OCI-LY7 (cell line): ENCODE measurements at regions not wholly inside any gene's neighbourhood (a gene's known extent, or its start where the extent isn't known, plus 50 kb on each side); places are given as distances from the start of the nearest gene placed in this dataset.

Experiments used
- BruUV-seq: library from RNA; stranded (reverse); fragments of 400-500 nt; replicated peaks from 2 replicates; lab custom pipeline; 2021; lab: Mats Ljungman, UMichigan
- CTCF ChIA-PET: fragments of 300-600 bp; sonication (Branson Sonifier 250); formaldehyde crosslinking; loops from one replicate; lab custom pipeline; 2022; ENCODE audit warnings: antibody characterized with exemption; ENCODE audit not compliant: unreplicated experiment; lab: Charles Lee
- POLR2A ChIA-PET: fragments of 300-600 bp; sonication (Branson Sonifier 250); formaldehyde crosslinking; loops from one replicate; lab custom pipeline; 2022; ENCODE audit warnings: antibody characterized with exemption; lab: Charles Lee
- DNase-seq: peaks from one replicate; pipeline ENCODE4 v3.0.0-alpha.2; 2015; ENCODE audit warnings: low spot score
- H2AFZ ChIP-seq: fragments of 200-600 bp; sonication (generic), shearing (Covaris generic); 2 replicates; pipeline ENCODE4 v1.6.1; 2014; ENCODE audit warnings: mild to moderate bottlenecking, antibody characterized with exemption, low read length, moderate library complexity
- H3K27ac ChIP-seq: fragments of 200-600 bp; sonication (generic); 2 replicates; pipeline ENCODE4 v1.5.1; 2014; ENCODE audit warnings: mixed run types, low read depth, mild to moderate bottlenecking, moderate library complexity, low read length, inconsistent platforms; ENCODE audit not compliant: poor library complexity, severe bottlenecking
- H3K36me3 ChIP-seq: fragments of 200-600 bp; sonication (generic); 2 replicates; pipeline ENCODE4 v1.6.1; 2014; ENCODE audit warnings: mild to moderate bottlenecking, antibody characterized with exemption, low read length, moderate library complexity, mixed read lengths; ENCODE audit not compliant: insufficient read depth
- H3K4me1 ChIP-seq: fragments of 200-600 bp; sonication (generic); 2 replicates; pipeline ENCODE4 v1.5.1; 2014; ENCODE audit warnings: mild to moderate bottlenecking, low read length; ENCODE audit not compliant: insufficient read depth, poor library complexity, severe bottlenecking
- H3K4me2 ChIP-seq: fragments of 200-600 bp; sonication (generic); 2 replicates; pipeline ENCODE4 v1.6.1; 2014; ENCODE audit warnings: mild to moderate bottlenecking, low read length
- H3K4me3 ChIP-seq: fragments of 200-600 bp; sonication (generic); 2 replicates; pipeline ENCODE4 v1.5.1; 2014; ENCODE audit warnings: mild to moderate bottlenecking, low read depth, low read length; ENCODE audit not compliant: poor library complexity, severe bottlenecking
- H3K79me2 ChIP-seq: fragments of 200-600 bp; sonication (generic); 2 replicates; pipeline ENCODE4 v1.6.1; 2016; ENCODE audit warnings: low read depth, mild to moderate bottlenecking, low read length, moderate library complexity, mixed read lengths; ENCODE audit not compliant: insufficient read depth
- H3K9me2 ChIP-seq: fragments of 200-600 bp; sonication (generic); 2 replicates; pipeline ENCODE4 v1.6.1; 2016; ENCODE audit warnings: mild to moderate bottlenecking, low read length, mixed read lengths; ENCODE audit not compliant: insufficient read depth
- H3K9me3 ChIP-seq: fragments of 200-600 bp; sonication (generic); 2 replicates; pipeline ENCODE4 v1.6.1; 2014; ENCODE audit warnings: mild to moderate bottlenecking, mixed run types, low read length, mixed read lengths
- H4K20me1 ChIP-seq: fragments of 200-600 bp; sonication (generic); 2 replicates; pipeline ENCODE4 v1.6.1; 2014; ENCODE audit warnings: mild to moderate bottlenecking, antibody characterized with exemption, low read length, moderate library complexity, mixed read lengths; ENCODE audit not compliant: insufficient read depth
- EZH2phosphoT487 ChIP-seq: fragments of 200-600 bp; sonication (generic); IDR thresholded peaks from 2 replicates; pipeline ENCODE4 v1.6.1; 2018; ENCODE audit warnings: low read depth, borderline replicate concordance, mild to moderate bottlenecking, mixed run types, antibody characterized with exemption, low read length, moderate library complexity, mixed read lengths
- intact Hi-C: fragments of 100-400 bp; cut with micrococcal nuclease; formaldehyde crosslinking; loops from one replicate; pipeline ENCODE4 v1.10.0; 2022; ENCODE audit not compliant: unreplicated experiment
- TF ChIP-seq, protein P1 (sequence below): fragments of 200-600 bp; sonication (generic); conservative IDR thresholded peaks from 2 replicates; pipeline ENCODE4 v1.5.1; 2014; ENCODE audit warnings: mild to moderate bottlenecking, antibody characterized with exemption, low read length, moderate library complexity, mixed read lengths

- Histone ChIP-seq H3K9me3 (no peaks in the 10 kb centered on the region), H2AFZ (no peak overlapping the region), H4K20me1 (no peaks in the 10 kb centered on the region), H3K79me2 (no peaks in the 10 kb centered on the region), H3K4me2 (no peak overlapping the region), H3K36me3 (no peaks in the 10 kb centered on the region), H3K4me1 (no peaks in the 10 kb centered on the region), H3K4me3 (no peak overlapping the region), H3K27ac (no peak overlapping the region), H3K9me2 (no peaks in the 10 kb centered on the region)
- CTCF ChIA-PET: no interaction called here
- POLR2A ChIA-PET: no interaction called here
- no TSS peak for BruUV-seq
- intact Hi-C loops: no loop called here
- no peak for DNase-seq
- TF ChIP-seq EZH2phosphoT487: no peak
- TF ChIP-seq, protein P1, sequence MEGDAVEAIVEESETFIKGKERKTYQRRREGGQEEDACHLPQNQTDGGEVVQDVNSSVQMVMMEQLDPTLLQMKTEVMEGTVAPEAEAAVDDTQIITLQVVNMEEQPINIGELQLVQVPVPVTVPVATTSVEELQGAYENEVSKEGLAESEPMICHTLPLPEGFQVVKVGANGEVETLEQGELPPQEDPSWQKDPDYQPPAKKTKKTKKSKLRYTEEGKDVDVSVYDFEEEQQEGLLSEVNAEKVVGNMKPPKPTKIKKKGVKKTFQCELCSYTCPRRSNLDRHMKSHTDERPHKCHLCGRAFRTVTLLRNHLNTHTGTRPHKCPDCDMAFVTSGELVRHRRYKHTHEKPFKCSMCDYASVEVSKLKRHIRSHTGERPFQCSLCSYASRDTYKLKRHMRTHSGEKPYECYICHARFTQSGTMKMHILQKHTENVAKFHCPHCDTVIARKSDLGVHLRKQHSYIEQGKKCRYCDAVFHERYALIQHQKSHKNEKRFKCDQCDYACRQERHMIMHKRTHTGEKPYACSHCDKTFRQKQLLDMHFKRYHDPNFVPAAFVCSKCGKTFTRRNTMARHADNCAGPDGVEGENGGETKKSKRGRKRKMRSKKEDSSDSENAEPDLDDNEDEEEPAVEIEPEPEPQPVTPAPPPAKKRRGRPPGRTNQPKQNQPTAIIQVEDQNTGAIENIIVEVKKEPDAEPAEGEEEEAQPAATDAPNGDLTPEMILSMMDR: no peak
Observed at GRCh38 chrX:46235778-46236177, 309.4 kb downstream of the ZNF674 start.

DNA sequence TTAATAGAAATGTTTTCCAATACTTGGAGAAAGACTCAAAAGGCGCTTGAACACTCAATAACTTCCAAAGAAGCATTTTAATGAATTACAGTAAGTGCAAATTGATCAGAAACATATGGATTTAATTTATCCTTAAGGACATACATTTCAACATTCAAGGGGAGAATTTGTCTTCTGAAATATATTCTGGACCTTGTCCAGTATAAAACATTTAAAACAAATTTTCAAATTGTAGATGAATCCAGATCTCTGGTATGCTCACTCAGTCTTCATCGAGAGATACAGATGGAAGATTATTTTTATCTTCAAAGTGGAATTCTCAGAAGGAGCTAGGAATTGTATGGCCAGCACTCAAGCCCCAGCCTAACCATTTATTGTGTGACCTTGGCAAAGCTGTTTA is 310.4 kb downstream of the ZNF674 start:
- H3K36me3 ChIP-seq: no peaks in the 10 kb centered on the region
- H3K79me2 ChIP-seq: no peaks in the 10 kb centered on the region
- no peaks in the 10 kb centered on the region for H4K20me1 ChIP-seq
- no peaks in the 10 kb centered on the region for H3K4me1 ChIP-seq
- H2AFZ ChIP-seq: no peak overlapping the region
- no peaks in the 10 kb centered on the region for H3K9me3 ChIP-seq
- ChIA-PET POLR2A (no interaction called here), CTCF (no interaction called here)
- no peak overlapping the region for H3K27ac ChIP-seq
- no peak for DNase-seq
- no peaks in the 10 kb centered on the region for H3K9me2 ChIP-seq
- H3K4me2 ChIP-seq: no peak overlapping the region
- intact Hi-C loops: no loop called here
- BruUV-seq: no TSS peak
- no peak for TF ChIP-seq EZH2phosphoT487
- TF ChIP-seq, protein P1: no peak
- H3K4me3 ChIP-seq: no peak overlapping the region

DNA sequence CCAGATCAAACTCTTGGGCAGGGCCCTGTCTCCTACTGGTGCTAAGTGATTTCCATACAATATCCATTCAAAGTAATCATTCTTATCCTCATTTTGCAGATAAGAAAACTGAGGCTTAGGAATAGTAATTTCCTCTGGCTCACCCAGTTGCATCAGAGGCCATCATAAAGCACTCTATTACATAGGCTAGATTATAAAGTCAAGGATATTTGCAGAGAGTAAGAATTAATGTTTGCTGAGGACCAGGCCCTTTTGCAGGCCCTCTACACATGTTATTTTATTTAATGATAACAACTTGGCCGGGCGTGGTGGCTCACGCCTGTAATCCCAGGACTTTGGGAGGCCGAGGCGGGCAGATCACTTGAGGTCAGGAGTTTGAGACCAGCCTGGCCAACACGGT is 316.8 kb downstream of the ZNF674 start:
- no peaks in the 10 kb centered on the region for H3K36me3 ChIP-seq
- H2AFZ ChIP-seq: no peak overlapping the region
- intact Hi-C loops: no loop called here
- ChIA-PET CTCF (no interaction called here), POLR2A (no interaction called here)
- TF ChIP-seq, protein P1: no peak
- no peak for TF ChIP-seq EZH2phosphoT487
- H3K9me3 ChIP-seq: no peaks in the 10 kb centered on the region
- DNase-seq: no peak
- no peak overlapping the region for H3K4me2 ChIP-seq
- BruUV-seq: no TSS peak
- no peaks in the 10 kb centered on the region for H4K20me1 ChIP-seq
- no peaks in the 10 kb centered on the region for H3K4me1 ChIP-seq
- H3K4me3 ChIP-seq: no peak overlapping the region
- no peaks in the 10 kb centered on the region for H3K79me2 ChIP-seq
- H3K9me2 ChIP-seq: no peaks in the 10 kb centered on the region
- H3K27ac ChIP-seq: no peak overlapping the region
